ENCODE measurements at regions not wholly inside any gene's neighbourhood (a gene's known extent, or its start where the extent isn't known, plus 50 kb on each side); places are given as distances from the start of the nearest gene placed in this dataset.

DNA sequence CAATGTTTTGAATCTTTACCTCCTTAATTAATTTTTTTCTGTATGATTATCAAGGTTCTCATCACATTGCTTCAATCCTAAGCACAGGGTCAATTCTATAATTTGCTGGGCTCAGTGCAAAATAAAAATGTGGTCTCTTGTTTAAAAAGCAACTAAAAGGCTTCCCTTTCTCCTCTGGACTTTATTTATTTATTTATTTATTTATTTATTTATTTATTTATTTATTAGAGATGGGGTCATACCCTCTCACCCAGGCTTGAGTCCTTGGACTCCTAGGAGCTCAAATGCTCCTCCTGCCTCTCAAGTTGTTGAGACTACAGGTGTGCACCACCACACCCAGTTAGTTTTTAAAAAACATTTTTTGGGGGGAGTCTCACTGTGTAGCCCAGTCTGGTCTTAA lies 710.1 kb upstream of the REG3G start:
- no peak for TF ChIP-seq CTCF (IDR thresholded peaks at IDR 0.05; ENCODE audit: extremely low read depth, missing control alignments)
- DNase-seq (ENCODE audit: low spot score), result no peak

DNA sequence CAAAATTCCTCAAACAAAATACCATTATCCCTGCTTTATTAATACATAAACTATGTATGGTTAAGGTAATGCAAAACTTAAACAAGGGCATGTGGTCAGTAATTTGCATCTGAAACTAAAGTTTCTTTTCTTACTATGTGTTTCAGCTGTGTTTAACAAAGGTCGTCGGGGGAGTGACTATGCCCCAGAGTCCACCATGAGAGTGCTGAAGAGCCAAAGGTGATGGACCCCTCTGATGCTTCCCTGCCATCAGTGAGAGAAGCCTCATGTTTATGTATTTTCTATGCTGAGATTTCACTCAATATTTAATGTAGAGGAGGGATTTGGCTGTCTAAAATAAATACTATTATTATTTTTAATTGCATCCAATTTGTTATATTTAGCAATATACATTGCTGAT lies 707.2 kb upstream of the REG3G start:
- TF ChIP-seq CTCF (IDR thresholded peaks at IDR 0.05; ENCODE audit: extremely low read depth, missing control alignments), result no peak
- DNase-seq (ENCODE audit: low spot score), result no peak

DNA sequence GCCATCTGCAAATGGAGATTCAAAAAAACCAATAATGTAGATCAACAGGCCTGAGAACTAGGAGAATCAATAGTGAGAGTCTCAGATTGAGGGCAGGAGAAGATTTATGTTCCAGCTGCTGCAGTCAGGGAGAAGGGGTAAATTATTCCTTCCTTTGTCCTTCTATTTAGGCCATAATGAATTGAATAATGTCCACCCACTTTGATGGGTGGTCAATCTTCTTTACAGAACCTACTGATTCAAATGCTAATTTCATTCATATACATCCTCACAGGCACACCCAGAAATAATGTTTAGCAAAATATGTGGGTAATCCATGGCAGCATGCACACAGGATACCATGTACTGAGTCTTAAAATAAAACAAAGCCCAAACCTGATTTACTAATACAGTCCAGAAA lies 695.3 kb upstream of the REG3G start:
- TF ChIP-seq CTCF (IDR thresholded peaks at IDR 0.05; ENCODE audit: extremely low read depth, missing control alignments), result no peak
- DNase-seq (ENCODE audit: low spot score), result no peak

DNA sequence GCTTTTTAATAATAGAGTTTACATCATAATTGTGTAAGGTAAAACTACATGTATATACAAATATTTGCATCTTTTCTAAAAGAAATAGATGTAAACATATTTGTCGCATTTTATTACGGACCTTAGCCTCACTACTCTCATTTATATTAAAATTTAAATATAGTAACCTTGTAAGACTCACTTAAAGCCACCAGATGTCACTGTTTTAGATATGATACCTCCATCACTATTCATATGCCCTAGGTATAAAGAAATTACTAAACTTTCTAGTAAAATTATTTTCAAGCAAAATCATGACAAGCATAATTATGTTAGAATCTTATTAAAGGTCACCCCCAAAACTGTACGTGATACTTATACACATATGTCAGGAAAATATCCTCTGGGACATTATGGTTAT lies 674.3 kb upstream of the REG3G start:
- no peak for DNase-seq (ENCODE audit: low spot score)
- TF ChIP-seq CTCF (IDR thresholded peaks at IDR 0.05; ENCODE audit: extremely low read depth, missing control alignments), result no peak

GRCh38 chr2:78353168-78353567 lies 672.3 kb upstream of the REG3G start:
- no peak for DNase-seq (ENCODE audit: low spot score)
- no peak for TF ChIP-seq CTCF (IDR thresholded peaks at IDR 0.05; ENCODE audit: extremely low read depth, missing control alignments)

DNA sequence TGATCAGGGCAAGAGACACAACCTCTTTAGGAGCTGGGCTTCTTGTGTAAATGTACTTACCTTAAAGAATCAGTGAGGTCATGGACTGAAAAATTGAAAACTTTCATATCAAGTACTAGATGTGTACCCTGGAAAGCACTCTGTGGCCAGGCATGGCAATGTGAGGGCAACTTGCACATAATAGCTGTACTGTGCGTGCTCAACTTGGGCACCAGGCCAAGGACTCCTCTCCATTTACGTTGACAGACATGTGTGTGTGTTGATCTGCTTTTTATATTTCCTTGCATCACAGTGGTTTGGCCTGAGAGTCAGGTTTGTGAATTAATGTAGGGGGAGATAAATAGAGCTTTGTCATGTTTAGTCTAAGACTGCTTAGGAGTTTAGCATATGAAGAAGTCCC lies 669.5 kb upstream of the REG3G start:
- DNase-seq (ENCODE audit: low spot score), result no peak
- no peak for TF ChIP-seq CTCF (IDR thresholded peaks at IDR 0.05; ENCODE audit: extremely low read depth, missing control alignments)

DNA sequence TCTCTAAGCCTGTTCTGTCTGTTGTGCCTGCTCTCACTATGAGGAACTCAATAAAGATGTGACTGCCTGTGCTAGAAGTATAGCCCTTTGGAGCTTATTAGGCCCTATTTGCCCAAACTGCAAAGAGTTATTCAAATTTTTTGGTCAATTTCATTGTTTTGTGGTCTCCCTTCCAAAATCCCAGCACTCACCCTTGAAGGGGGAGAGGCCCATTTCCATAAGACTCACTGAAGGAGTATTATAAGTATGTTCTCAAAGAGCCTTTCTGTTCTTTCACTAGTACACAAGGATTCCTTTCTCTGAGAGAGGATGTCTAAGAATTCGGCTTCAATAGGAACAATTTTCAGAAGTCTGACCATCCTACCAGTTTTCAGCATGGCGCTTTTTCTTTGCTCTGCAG lies 641.9 kb upstream of the REG3G start:
- no peak for DNase-seq (ENCODE audit: low spot score)
- no peak for TF ChIP-seq CTCF (IDR thresholded peaks at IDR 0.05; ENCODE audit: extremely low read depth, missing control alignments)

Measured in GM20000 (cell line).